ENCODE measurements at regions not wholly inside any gene's neighbourhood (a gene's known extent, or its start where the extent isn't known, plus 50 kb on each side); places are given as distances from the start of the nearest gene placed in this dataset.

- DNase-seq (ENCODE audit: low spot score) (no peak), FAIRE-seq (no peak)
Measured at GRCh38 chr22:47841156-47841555, 1078.7 kb downstream of the TBC1D22A start.

DNA sequence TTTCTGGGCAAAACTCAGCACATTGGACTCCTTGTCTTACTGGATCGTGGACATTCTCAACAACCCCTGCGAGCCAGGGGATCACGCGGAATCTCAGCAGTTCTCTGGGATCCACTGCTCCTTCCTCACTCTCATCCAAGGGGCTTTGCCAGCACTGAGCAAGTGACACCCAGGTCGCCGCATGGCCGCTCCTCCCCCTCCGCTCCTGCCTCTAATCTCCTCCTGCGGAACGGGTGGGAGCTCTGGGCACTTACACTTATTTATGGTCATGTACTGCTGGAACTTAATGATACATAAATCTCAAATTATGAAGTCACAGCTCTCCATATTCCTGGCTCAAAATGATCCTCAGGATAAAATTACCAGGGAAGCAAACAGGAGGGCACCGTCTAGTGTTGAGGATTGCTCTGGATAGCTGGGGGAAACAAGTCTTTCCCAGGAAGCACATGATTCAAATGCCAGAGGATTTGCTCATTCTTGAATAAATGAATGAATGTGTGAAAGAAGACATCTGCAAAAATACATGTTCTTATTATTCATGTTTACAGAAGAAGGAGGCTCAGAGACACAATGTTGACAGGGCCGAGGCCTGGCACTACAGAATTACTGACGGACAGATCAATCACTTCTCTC lies 1077.3 kb downstream of the TBC1D22A start:
- no peak for FAIRE-seq
- no peak for DNase-seq (ENCODE audit: low spot score)

DNA sequence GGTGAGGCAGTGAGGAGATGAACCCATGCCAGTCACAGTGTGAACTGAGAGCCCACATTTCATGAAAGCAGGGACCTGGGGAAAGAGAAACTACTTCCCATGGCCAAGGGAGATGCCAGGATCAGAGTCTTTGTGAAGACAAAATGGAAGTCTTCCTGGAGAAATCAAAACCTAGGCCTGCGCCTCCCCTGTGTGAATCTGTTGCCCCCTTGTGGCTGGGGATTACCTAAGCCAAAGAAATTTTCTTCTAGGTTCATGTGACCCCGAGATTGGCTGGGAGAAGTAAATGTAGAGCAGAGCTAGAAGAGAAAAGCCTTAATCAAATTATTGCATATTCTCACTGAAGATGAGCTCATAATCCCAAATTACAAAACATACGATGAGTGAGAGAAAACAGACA lies 1075.3 kb downstream of the TBC1D22A start:
- FAIRE-seq (no peak), DNase-seq (ENCODE audit: low spot score) (no peak)

DNA sequence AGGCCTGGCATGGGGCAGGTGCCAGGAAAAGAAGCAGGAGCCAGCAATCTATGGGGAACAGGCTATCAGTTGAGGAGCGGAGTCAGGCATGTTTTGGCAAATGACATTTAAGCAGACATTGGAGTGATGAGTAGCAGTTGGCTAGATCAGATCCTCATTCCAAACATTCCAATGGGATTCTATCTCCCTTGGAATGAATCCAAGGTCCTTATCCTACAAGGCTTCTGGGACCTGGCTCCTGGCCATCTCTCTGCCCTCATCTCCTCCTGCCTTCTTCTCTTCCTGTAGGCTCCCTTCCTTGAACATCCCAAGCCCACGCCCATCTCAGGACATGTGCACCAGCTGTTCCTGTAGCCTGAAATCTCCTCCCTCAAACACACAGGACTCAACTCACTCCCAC lies 1074.5 kb downstream of the TBC1D22A start:
- DNase-seq (ENCODE audit: low spot score) (peak; percentile 95), FAIRE-seq (peak; percentile 84)

DNA sequence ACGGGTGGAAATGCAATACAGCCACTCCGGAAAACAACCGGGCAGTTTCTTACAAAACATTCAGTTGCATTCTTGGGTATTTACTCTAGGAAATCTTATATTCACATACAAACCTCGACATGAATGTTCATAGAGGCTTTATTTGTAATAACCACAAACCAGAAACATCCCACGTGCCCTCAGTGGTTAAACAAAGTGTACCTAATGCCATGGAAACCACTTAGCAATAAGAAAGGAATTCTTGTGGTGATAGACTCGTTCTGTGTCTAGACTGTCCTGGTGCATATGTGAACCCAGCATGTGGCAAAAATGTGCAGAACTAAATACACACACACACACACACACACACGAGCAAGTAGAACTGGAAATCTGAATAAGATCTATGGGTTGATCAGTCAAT lies 1073.3 kb downstream of the TBC1D22A start:
- peak; percentile 97 for DNase-seq (ENCODE audit: low spot score)
- peak; percentile 91 for FAIRE-seq

DNA sequence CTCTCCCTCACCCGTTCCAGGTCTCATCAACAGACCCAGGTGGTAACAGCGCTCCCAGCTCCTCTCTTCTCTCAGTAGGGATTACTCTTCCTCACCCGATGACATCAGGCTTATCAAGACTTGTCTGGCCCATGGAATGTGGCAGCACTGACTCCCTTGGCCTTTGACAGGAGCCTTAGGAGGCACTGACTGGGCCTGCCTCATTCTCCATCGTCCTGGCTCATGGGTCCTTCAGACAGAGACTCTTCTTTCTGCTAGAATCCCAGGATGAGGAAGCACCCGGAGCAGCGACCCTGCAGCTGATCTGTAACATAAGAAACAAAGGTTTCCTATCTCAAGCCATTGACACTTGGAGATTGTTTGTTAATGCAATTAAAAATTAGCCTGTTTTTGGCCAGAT lies 1063.6 kb downstream of the TBC1D22A start:
- FAIRE-seq: no peak
- DNase-seq (ENCODE audit: low spot score): no peak

- no peak for DNase-seq (ENCODE audit: low spot score)
- no peak for FAIRE-seq
Measured at GRCh38 chr22:47822422-47822821, 1060.0 kb downstream of the TBC1D22A start.

DNA sequence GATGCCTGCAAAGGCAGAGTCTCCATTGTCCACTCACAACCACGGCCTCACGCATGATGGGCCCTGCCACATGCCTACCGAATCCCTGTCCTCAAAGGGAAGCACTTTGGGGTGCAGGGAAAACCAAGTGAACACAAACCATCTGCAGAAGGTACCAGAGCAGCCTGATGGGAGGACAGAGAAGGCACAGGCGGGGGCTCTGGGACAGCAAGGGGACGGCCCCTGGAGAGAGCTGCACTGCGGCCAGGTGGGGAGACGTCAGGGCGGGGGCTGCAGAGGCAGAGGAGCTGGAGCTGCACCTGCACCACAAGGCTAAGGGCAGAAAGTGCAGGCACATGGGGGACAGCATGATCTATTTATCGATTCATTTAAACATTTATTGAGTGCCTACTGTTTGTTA lies 1056.0 kb downstream of the TBC1D22A start:
- no peak for DNase-seq (ENCODE audit: low spot score)
- no peak for FAIRE-seq

GRCh38 chr22:47817380-47817779 lies 1054.9 kb downstream of the TBC1D22A start:
- no peak for DNase-seq (ENCODE audit: low spot score)
- no peak for FAIRE-seq

DNA sequence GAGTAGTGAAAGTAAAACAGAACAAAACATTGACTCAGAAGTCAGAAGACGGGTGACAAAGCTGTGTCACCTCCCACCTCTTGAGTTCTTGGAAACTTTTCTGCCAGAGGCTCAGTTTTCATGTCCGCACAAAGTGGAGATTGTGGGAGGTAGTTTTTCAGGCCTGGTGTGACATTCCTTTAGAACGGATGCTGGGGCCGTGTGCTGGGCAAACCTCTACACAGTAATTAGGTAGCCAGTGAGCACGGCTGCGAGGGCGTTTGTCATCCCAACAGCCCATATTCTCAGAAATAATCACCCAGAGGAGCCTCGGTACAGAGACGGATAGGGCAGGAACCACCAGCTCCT lies 1054.4 kb downstream of the TBC1D22A start:
- peak; percentile 4 for DNase-seq (ENCODE audit: low spot score)
- FAIRE-seq: no peak

GRCh38 chr22:47816121-47816862 lies 1053.8 kb downstream of the TBC1D22A start:
- DNase-seq (ENCODE audit: low spot score): no peak
- FAIRE-seq: no peak

DNA sequence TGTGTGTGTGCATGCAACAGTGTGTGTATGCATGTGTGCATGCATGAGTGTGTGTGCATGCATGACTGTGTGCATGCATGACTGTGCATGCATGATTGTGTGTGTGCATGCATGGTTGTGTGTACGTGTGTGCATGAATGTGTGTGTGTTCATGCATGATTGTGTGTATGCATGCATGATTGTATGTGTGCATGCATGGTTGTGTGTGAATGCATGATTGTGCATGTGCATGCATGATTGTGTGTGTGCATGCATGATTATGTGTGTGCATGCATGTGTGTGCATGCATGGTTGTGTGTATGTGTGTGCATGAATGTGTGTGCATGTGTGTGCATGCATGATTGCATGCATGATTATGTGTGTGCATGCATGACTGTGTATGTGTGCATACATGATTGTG lies 1052.0 kb downstream of the TBC1D22A start:
- DNase-seq (ENCODE audit: low spot score) (no peak), FAIRE-seq (no peak)

DNA sequence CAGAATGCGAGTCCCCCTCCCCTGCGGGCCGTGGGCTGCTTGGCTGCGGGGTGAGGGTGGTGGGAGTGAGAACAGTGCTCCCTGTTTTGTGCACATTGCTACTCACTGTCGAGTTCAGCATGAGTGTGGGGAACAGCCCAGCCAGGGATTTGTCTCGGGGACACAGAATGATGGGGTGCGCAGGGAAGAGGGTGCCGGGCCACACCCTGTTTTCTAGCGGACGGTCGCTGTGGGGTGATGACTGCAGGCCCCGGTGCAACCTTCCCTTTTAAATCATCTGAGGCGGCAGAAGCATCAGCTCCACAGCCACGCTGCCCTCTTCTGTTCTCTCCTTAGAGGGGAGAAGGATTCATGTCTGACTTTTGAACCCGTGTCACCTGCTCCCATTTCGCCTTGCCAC lies 1051.2 kb downstream of the TBC1D22A start:
- no peak for FAIRE-seq

DNA sequence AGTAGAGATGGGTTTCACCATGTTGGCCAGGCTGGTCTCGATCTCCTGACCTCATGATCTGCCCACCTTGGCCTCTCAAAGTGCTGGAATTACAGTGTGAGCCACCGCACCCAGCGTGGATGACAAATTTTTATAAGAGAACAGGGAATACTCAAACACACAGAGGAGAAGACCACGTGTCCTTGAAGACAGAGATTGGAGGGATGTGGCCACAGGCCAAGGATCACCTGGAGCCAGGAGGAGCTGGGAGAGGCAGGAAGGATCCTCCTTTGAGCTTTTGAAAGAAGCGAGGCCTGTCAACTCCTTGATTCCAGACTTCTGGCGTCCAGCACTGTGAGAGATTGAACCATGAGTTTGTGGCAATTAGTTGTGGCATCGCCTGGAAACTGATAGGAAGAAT lies 1049.5 kb downstream of the TBC1D22A start:
- no peak for DNase-seq (ENCODE audit: low spot score)
- FAIRE-seq: no peak

More for the DNA sequence above, 1051.2 kb downstream of the TBC1D22A start:
- no peak for DNase-seq (ENCODE audit: low spot score)

DNA sequence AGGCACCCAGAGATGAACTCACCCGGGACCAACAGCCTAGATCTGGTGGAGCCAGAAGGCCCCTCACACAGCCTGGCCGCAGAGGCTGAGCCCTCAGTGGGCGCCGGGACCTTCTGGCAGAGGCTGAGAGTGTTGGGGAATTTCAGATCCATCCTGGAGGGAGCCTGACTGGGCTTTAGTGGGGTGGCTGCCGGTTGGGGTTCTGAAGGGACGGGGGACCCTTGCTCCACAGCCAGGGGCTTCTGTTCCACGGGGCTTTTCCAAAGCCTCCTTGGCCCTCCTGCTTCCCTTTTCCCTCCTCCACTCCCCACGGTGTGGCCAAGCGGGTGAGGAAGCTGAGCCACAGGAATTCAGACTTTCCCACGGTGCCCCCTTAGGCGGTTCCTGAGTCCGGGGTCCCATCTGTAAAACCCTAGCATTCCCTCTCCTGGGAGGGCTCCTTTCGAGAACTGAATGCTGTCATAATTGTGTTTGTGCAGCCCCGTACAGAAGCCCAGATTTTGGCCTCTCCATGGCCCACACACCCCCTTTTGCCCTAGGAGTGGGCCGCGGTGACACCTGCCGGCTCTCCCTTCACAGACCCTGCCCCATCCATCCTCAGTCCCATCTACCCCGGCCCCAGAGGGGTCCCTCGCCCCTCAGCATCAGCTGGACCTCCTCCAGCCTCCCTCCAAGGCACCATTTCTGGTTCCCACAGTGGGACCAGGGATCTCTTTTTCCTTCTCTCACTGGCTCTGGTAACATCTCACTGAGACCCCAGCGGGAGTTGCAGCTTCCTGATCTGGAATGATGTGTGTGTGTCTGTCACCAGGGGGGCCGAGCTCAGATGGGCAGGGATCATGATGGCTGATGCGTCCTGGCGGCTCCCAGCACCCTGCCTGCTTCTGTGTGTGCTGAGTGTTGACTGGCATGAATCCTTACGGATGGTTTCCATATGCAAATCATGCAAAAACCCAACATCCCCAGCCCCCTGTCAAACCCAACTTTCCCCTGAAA lies 1048.4 kb downstream of the TBC1D22A start:
- FAIRE-seq (no peak), DNase-seq (ENCODE audit: low spot score) (no peak)

GRCh38 chr22:47808886-47809620 lies 1046.6 kb downstream of the TBC1D22A start:
- DNase-seq (ENCODE audit: low spot score) (no peak), FAIRE-seq (no peak)

DNA sequence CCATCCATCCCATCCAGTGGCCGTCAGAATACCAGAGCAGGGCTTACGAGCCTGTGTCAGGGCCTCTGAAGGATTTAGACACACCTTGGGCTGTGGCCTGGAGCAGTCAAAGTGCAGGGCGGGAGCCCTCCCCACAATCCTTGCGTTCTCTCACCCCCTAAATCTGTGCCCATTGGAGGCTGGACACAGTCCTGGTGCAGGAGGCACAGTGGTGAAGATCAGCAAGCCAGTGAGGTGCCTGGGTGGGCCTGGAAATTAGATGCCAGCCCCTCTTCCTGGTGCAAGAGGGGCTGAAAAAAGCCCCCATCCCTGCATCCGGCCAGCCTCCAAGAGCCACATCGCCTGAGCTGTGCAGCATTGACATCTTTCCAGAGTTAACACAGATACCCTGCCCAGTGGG lies 1045.8 kb downstream of the TBC1D22A start:
- FAIRE-seq (no peak), DNase-seq (ENCODE audit: low spot score) (no peak)

GRCh38 chr22:47807506-47807905 lies 1045.1 kb downstream of the TBC1D22A start:
- FAIRE-seq (no peak), DNase-seq (ENCODE audit: low spot score) (no peak)

GRCh38 chr22:47806894-47807293 lies 1044.4 kb downstream of the TBC1D22A start:
- FAIRE-seq: no peak

DNA sequence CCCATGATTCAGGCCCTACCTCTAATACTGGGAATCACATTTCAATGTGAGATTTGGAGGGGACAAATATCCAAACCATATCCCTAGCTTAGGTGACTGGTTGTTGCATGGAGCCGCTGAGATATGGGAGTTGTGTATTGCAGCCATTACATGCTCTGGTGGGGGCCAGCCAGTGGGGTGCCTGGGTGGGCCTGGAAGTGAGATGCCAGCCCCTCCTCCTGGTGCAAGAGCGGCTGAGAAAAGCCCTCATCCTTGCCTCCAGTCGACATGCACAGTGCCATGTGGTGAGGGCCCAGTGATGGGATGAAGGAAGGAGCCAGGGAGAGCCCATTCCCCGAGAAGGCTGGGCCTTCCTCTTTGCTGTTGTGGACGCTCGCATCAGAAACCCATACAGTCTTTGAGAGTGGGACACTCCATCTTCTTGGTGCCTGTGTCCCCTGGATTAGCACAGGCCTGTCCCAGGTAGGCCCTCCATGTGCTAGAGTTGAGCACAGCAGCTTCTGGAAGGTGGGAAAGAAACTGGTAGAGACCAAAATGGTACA lies 1043.0 kb downstream of the TBC1D22A start:
- FAIRE-seq (no peak), DNase-seq (ENCODE audit: low spot score) (no peak)

More at GRCh38 chr22:47806894-47807293, 1044.4 kb downstream of the TBC1D22A start:
- DNase-seq (ENCODE audit: low spot score): no peak

- DNase-seq (ENCODE audit: low spot score) (no peak), FAIRE-seq (no peak)
Measured at GRCh38 chr22:47804281-47804680, 1041.8 kb downstream of the TBC1D22A start.

Measured in RCC 7860 (cell line).